PC-9 (cell line): ENCODE measurements at regions not wholly inside any gene's neighbourhood (a gene's known extent, or its start where the extent isn't known, plus 50 kb on each side); places are given as distances from the start of the nearest gene placed in this dataset.

ENCODE experiments used
- BruUV-seq: library from RNA; stranded (reverse); fragments of 400-500 nt; replicated peaks from 2 replicates; lab custom pipeline; 2021; lab: Mats Ljungman, UMichigan
- CTCF ChIA-PET: fragments of 300-600 bp; sonication (Branson Sonifier 250); formaldehyde crosslinking; loops from one replicate; lab custom pipeline; 2022; ENCODE audit warnings: antibody characterized with exemption; lab: Charles Lee
- POLR2A ChIA-PET: fragments of 300-600 bp; sonication (Branson Sonifier 250); formaldehyde crosslinking; loops from one replicate; lab custom pipeline; 2022; ENCODE audit warnings: antibody characterized with exemption; ENCODE audit not compliant: unreplicated experiment; lab: Charles Lee
- DNase-seq, 2 experiments: peaks; one replicate each; pipeline versions ENCODE4 v3.0.0 to v3.0.0-alpha.2; 2015 to 2022; ENCODE audit warnings: mixed read lengths in 1 of 2
- H2AFZ ChIP-seq: fragments of 200-600 bp; sonication (generic); 2 replicates; pipeline ENCODE4 v1.8.1; 2017; ENCODE audit warnings: antibody characterized with exemption
- H3F3A ChIP-seq: fragments of 200-600 bp; sonication (generic); 2 replicates; pipeline ENCODE4 v1.8.1; 2017; ENCODE audit warnings: antibody characterized with exemption, mild to moderate bottlenecking, low read depth; ENCODE audit not compliant: insufficient read depth
- H3K27ac ChIP-seq: fragments of 200-600 bp; sonication (generic); 2 replicates; pipeline ENCODE4 v1.6.1; 2016; ENCODE audit warnings: mixed run types
- H3K27me3 ChIP-seq: fragments of 200-600 bp; sonication (generic); 2 replicates; pipeline ENCODE4 v1.6.1; 2016; ENCODE audit warnings: low read depth, mixed run types; ENCODE audit not compliant: insufficient read depth
- H3K36me3 ChIP-seq: fragments of 200-600 bp; sonication (generic); 2 replicates; pipeline ENCODE4 v1.6.1; 2016; ENCODE audit warnings: low read depth, mixed run types
- H3K4me1 ChIP-seq: fragments of 200-600 bp; sonication (generic); replicated peaks from 2 replicates; pipeline ENCODE4 v1.6.1; 2016; ENCODE audit warnings: mixed run types; ENCODE audit not compliant: insufficient read depth
- H3K4me2 ChIP-seq: fragments of 200-600 bp; sonication (generic); 2 replicates; pipeline ENCODE4 v1.6.1; 2017; ENCODE audit warnings: mixed run types
- H3K4me3 ChIP-seq: fragments of 200-600 bp; sonication (generic); 2 replicates; pipeline ENCODE4 v1.6.1; 2016; ENCODE audit warnings: mixed run types
- H3K79me2 ChIP-seq: fragments of 200-600 bp; sonication (generic); 2 replicates; pipeline ENCODE4 v1.6.1; 2017; ENCODE audit warnings: low read depth, mixed run types
- H3K9me2 ChIP-seq: fragments of 200-600 bp; sonication (generic); 2 replicates; pipeline ENCODE4 v1.8.1; 2017; ENCODE audit warnings: mild to moderate bottlenecking; ENCODE audit not compliant: insufficient read depth
- H3K9me3 ChIP-seq: fragments of 200-600 bp; sonication (generic); 2 replicates; pipeline ENCODE4 v1.8.1; 2016; ENCODE audit warnings: low read depth; ENCODE audit not compliant: insufficient read depth
- H4K20me1 ChIP-seq: fragments of 200-600 bp; sonication (generic); 2 replicates; pipeline ENCODE4 v1.8.1; 2017; ENCODE audit not compliant: insufficient read depth
- EZH2 ChIP-seq: fragments of 200-600 bp; sonication (generic); IDR thresholded peaks from 2 replicates; pipeline ENCODE4 v1.8.0; 2017; ENCODE audit warnings: antibody characterized with exemption, low read depth
- intact Hi-C: fragments of 100-400 bp; cut with micrococcal nuclease; formaldehyde crosslinking; loops from one replicate; pipeline ENCODE4 v1.10.0; 2022; ENCODE audit not compliant: unreplicated experiment
- TF ChIP-seq, protein P1 (sequence below): fragments of 200-600 bp; sonication (generic); conservative IDR thresholded peaks from 2 replicates; pipeline ENCODE4 v1.6.1; 2017; ENCODE audit warnings: mixed run types, antibody characterized with exemption, mild to moderate bottlenecking, moderate library complexity

DNA sequence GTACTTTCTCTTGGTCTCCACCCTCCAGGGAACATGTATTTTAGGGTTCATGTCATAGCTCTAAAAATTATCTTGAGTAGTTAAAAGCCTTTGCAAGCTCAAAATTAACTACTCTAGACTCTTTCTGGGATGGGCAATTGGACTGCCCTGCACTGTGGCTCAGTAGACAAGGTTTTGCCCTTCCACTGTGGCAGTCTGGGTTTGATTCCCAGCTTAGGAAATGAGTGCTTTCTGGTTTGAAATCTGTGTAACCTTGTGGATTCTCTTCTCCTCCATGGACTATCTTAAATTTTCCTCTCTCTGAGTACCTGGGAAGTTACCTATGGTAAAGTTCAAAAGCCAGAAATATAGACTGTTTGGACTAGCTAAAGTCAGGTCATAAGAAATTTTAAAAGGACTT is 94.6 kb upstream of the UST start:
- H2AFZ ChIP-seq, result no peak overlapping the region
- no peak overlapping the region for H3K4me3 ChIP-seq
- no peaks in the 10 kb centered on the region for H3F3A ChIP-seq
- H3K36me3 ChIP-seq, result no peaks in the 10 kb centered on the region
- no peaks in the 10 kb centered on the region for H4K20me1 ChIP-seq
- H3K27ac ChIP-seq, result no peak overlapping the region
- BruUV-seq, result no TSS peak
- POLR2A ChIA-PET, result no interaction called here
- H3K79me2 ChIP-seq, result no peaks in the 10 kb centered on the region
- DNase-seq, result no peak
- peaks cover 11% of the 10 kb centered on the region for H3K9me3 ChIP-seq
- CTCF ChIA-PET, result no interaction called here
- intact Hi-C loops, result no loop called here
- H3K4me1 ChIP-seq, result no peaks in the 10 kb centered on the region
- TF ChIP-seq, protein P1, sequence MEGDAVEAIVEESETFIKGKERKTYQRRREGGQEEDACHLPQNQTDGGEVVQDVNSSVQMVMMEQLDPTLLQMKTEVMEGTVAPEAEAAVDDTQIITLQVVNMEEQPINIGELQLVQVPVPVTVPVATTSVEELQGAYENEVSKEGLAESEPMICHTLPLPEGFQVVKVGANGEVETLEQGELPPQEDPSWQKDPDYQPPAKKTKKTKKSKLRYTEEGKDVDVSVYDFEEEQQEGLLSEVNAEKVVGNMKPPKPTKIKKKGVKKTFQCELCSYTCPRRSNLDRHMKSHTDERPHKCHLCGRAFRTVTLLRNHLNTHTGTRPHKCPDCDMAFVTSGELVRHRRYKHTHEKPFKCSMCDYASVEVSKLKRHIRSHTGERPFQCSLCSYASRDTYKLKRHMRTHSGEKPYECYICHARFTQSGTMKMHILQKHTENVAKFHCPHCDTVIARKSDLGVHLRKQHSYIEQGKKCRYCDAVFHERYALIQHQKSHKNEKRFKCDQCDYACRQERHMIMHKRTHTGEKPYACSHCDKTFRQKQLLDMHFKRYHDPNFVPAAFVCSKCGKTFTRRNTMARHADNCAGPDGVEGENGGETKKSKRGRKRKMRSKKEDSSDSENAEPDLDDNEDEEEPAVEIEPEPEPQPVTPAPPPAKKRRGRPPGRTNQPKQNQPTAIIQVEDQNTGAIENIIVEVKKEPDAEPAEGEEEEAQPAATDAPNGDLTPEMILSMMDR, result no peak
- no peak for TF ChIP-seq EZH2
- no peak overlapping the region for H3K4me2 ChIP-seq
- no peaks in the 10 kb centered on the region for H3K9me2 ChIP-seq
- H3K27me3 ChIP-seq, result no peaks in the 10 kb centered on the region

DNA sequence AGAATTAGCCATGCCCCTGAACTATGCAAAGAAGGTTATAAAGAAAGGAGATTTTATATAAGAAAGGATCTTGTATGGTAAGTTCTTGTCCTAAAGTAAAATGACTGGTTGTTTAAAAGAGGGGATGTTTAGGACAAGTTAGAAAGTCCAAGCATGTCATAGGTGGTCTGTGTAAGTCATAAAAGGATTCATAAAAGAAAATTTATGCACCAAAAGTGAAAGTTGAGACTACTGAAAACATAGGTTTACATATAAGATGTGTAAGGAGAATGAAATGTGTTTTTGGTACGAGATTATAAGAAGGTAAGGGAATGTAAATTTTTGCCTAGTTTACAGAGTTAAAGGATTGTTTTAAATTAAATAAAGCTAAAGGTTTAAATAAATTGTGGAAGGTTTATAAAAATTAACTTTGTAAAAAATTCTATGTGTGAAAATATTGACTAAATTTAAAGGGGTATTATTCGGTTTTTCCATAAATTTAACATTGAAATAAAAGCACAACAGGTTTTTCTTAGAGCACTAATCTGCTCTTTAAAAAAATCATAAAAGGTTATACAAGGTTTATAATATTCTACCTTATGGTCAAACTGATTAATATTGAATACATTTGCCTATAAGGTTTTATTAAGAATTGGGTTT is 93.6 kb upstream of the UST start:
- Histone ChIP-seq H3K4me3 (no peak overlapping the region), H3K36me3 (no peaks in the 10 kb centered on the region), H4K20me1 (no peaks in the 10 kb centered on the region), H3K9me2 (no peaks in the 10 kb centered on the region), H3K27ac (no peak overlapping the region), H3K9me3 (peaks cover 11% of the 10 kb centered on the region), H3K4me1 (no peaks in the 10 kb centered on the region), H3K4me2 (no peak overlapping the region), H2AFZ (no peak overlapping the region), H3K79me2 (no peaks in the 10 kb centered on the region), H3K27me3 (no peaks in the 10 kb centered on the region), H3F3A (no peaks in the 10 kb centered on the region)
- ChIA-PET CTCF (no interaction called here), POLR2A (interaction anchor here (0.8 kb wide), 1 partner anchor 1143 kb away, joined by 10 read pairs; no protein-coding TSS in a partner anchor)
- BruUV-seq, result no TSS peak
- TF ChIP-seq EZH2, result no peak
- TF ChIP-seq, protein P1, result no peak
- no peak for DNase-seq
- intact Hi-C loops, result no loop called here

DNA sequence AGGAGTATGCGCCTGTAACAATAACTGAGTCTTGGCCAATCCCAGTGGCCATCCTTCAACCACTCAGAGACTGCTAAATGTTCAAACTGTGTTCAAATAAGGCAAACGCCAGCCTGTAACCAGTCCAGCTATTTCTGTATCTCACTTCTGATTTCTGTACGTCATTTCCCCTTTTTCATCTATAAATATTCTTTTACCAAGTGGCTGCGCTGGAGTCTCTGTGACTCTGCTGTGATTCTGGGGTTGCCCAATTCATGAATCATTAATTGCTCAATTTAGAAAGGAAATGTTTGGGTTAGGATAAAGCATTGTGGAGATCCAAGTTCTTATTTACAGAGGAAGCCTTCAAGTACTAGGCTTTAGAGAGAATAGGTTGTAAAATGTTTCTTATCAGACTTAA is 89.8 kb upstream of the UST start:
- Histone ChIP-seq H3K4me2 (no peak overlapping the region), H3K79me2 (no peaks in the 10 kb centered on the region), H3K4me3 (no peak overlapping the region), H3F3A (no peaks in the 10 kb centered on the region), H3K9me2 (no peaks in the 10 kb centered on the region), H3K36me3 (no peaks in the 10 kb centered on the region), H3K4me1 (no peaks in the 10 kb centered on the region), H3K27me3 (no peaks in the 10 kb centered on the region), H4K20me1 (no peaks in the 10 kb centered on the region), H3K27ac (no peak overlapping the region), H2AFZ (no peak overlapping the region), H3K9me3 (peaks cover 16% of the 10 kb centered on the region)
- no peak for DNase-seq
- intact Hi-C loops, result no loop called here
- ChIA-PET CTCF (no interaction called here), POLR2A (no interaction called here)
- TF ChIP-seq, protein P1, result no peak
- no peak for TF ChIP-seq EZH2
- BruUV-seq, result no TSS peak
